Heart right ventricle (tissue), 16 donors: ENCODE measurements at regions not wholly inside any gene's neighbourhood (a gene's known extent, or its start where the extent isn't known, plus 50 kb on each side); places are given as distances from the start of the nearest gene placed in this dataset.

ENCODE experiments used
- ATAC-seq, 8 donors: fragments of 200-7000 bp; cut with Tn5 transposase; one replicate each; pipeline ENCODE4 v1.9.1; 2020; ENCODE audit warnings: mild to moderate bottlenecking in 8 of 8, moderate library complexity in 8 of 8, moderate number of reproducible peaks in 1 of 8
- DNase-seq, 2 donors: peaks; one replicate each; pipeline ENCODE4 v3.0.0-alpha.2; 2020
- H3K27ac ChIP-seq, 10 donors: fragments of 200-600 bp; sonication (generic) in 2 of 10; one replicate each; pipeline versions ENCODE4 v1.5.0 to v1.8.0; 2020 to 2022; ENCODE audit warnings: mild to moderate bottlenecking in 3 of 10
- H3K27me3 ChIP-seq, 7 donors: fragments of 200-600 bp; one replicate each; pipeline ENCODE4 v1.8.0; 2021 to 2022; ENCODE audit warnings: mild to moderate bottlenecking in 2 of 7
- H3K36me3 ChIP-seq, 9 donors: fragments of 200-600 bp; sonication (generic) in 1 of 9; one replicate each; pipeline versions ENCODE4 v1.5.0 to v1.8.0; 2020 to 2022; ENCODE audit warnings: mild to moderate bottlenecking in 2 of 9
- H3K4me1 ChIP-seq, 9 donors: fragments of 200-600 bp; sonication (generic) in 1 of 9; one replicate each; pipeline versions ENCODE4 v1.5.0 to v1.8.0; 2020 to 2022; ENCODE audit warnings: mild to moderate bottlenecking in 4 of 9
- H3K4me3 ChIP-seq, 10 donors: fragments of 200-600 bp; sonication (generic) in 2 of 10; one replicate each; pipeline versions ENCODE4 v1.5.0 to v1.8.0; 2020 to 2022; ENCODE audit warnings: mild to moderate bottlenecking in 7 of 10, moderate library complexity in 2 of 10
- H3K9me3 ChIP-seq, 11 donors: fragments of 200-600 bp in 10 of 11; sonication (generic) in 2 of 11; one replicate each; pipeline versions ENCODE4 v1.5.0 to v1.8.0; 2013 to 2022; ENCODE audit warnings: mild to moderate bottlenecking in 2 of 11, control low read depth in 1 of 11, moderate library complexity in 1 of 11
- WGBS, 2 donors: extraction: QIAGEN DNeasy Blood & Tissue Kit; methylation state at CpG; one replicate each; pipeline ENCODE4 v1.1.7; 2013; ENCODE audit warnings: inconsistent platforms in 1 of 2; 5-methylcytosine and 5-hydroxymethylcytosine counted together
- intact Hi-C, 10 donors: fragments of 100-400 bp; cut with DNase I; formaldehyde crosslinking; loops; one replicate each; pipeline versions ENCODE4 v1.11.1 to v1.14.2; 2022
- TF ChIP-seq, protein P1 (sequence below), 9 donors: fragments of 200-600 bp; sonication (generic) in 2 of 9; IDR thresholded peaks; one replicate each; pipeline versions ENCODE4 v1.5.0 to v1.8.0; 2021 to 2022; ENCODE audit warnings: antibody characterized with exemption in 9 of 9, mild to moderate bottlenecking in 5 of 9, moderate library complexity in 1 of 9
- donor health status: Arrhythmogenic right ventricular cardiomyopathy.
- donor health status: ischemic (EF 13 %, LVEDD 7.1; RV severe dilation, severe dysfunction).
- donor health status: healthy with polysubstance abuse.
- donor health status: DM: no; HTN: yes; CAD: no.
- donor health status: DM: no; HTN: no; CAD: no.
- donor health status: ischemic (EF 25% LVEDD 6.9; RV normal size, moderate dysfunction).
- donor health status: ischemic (EF 25% LVEDD 5.7; RV mildly dilated, moderate dysfunction).
- donor health status: healthy.
- donor health status: DM: yes; HTN: yes; CAD: no.
- donor health status: Ischemic cardiomyopathy.
- donor health status: ischemic (EF 35%, LVEDD 5.7; RV mildly dilated, moderate dysfunction).
- donor health status: nonischemic (EF 11% LVEDD 7.7; RV severe dilation, severe dysfunction).
- donor health status: DM: yes; HTN: yes; CAD: no.
- donor health status: PGD.
- donor health status: ischemic (EF 29% LVEDD 5.4; RV normal size, mild dysfunction).
- donor health status: nonischemic (EF 23%, LVEDD 6.1; RV moderate dilation, normal function).

DNA sequence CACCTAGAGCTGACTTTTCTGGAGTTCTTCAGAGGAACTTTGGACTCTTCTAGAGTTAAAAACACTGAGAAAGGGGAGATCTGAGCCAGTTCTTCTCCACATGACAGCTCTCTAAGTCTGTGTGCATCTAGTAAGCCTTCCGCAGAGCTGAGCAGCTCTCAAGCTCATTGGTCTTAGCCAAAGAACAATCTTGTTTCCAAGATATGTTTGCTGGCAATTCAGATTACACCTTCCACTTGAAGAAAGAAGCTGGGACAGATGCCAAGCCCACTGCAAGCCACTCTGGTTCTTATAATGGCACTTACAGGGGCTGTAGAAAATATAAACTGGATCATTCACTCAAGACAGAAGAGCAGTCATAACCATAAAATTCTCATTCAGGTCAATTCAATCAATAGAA is 134.1 kb upstream of the TOX3 start:
- WGBS, 2 donors, result 33 to 56% methylated on average over 1 of the region's 1 CpG
- H3K36me3 ChIP-seq, result no peaks in the 10 kb centered on the region
- no peak overlapping the region for H3K27ac ChIP-seq
- intact Hi-C loops, result no loop called here
- no peaks in the 10 kb centered on the region for H3K4me1 ChIP-seq
- H3K9me3 ChIP-seq, result peaks cover 0 to 17% (median 0%) of the 10 kb centered on the region in 11 donors
- ATAC-seq, result no peak
- DNase-seq, result no peak
- H3K4me3 ChIP-seq, result no peak overlapping the region
- H3K27me3 ChIP-seq, result peaks cover 0 to 1% (median 0%) of the 10 kb centered on the region in 7 donors
- TF ChIP-seq, protein P1, sequence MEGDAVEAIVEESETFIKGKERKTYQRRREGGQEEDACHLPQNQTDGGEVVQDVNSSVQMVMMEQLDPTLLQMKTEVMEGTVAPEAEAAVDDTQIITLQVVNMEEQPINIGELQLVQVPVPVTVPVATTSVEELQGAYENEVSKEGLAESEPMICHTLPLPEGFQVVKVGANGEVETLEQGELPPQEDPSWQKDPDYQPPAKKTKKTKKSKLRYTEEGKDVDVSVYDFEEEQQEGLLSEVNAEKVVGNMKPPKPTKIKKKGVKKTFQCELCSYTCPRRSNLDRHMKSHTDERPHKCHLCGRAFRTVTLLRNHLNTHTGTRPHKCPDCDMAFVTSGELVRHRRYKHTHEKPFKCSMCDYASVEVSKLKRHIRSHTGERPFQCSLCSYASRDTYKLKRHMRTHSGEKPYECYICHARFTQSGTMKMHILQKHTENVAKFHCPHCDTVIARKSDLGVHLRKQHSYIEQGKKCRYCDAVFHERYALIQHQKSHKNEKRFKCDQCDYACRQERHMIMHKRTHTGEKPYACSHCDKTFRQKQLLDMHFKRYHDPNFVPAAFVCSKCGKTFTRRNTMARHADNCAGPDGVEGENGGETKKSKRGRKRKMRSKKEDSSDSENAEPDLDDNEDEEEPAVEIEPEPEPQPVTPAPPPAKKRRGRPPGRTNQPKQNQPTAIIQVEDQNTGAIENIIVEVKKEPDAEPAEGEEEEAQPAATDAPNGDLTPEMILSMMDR (IDR thresholded peaks at IDR 0.05), result no peak

DNA sequence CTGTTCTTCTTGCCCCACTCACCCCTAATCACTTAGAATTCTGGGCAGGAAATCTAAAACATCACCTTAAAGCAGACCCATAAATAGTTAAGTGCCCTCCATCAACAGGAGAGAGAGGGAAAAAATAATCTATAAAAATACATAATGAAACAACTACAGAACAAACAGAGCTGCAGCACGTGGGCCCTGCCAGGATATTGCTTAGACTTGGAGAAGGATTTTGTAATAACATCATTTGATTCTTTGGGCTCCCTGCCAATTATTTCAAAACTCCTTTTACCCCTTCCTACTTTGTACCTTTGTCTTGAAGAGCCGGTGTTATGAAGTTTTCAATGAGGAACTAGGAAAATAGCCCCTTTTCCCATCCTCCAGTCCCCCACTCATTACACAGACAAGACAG is 130.6 kb upstream of the TOX3 start:
- Histone ChIP-seq H3K27ac (no peak overlapping the region), H3K4me1 (no peaks in the 10 kb centered on the region), H3K4me3 (no peak overlapping the region), H3K36me3 (no peaks in the 10 kb centered on the region), H3K9me3 (peaks cover 0 to 3% (median 0%) of the 10 kb centered on the region in 11 donors), H3K27me3 (peaks cover 0 to 3% (median 0%) of the 10 kb centered on the region in 7 donors)
- DNase-seq, result no peak
- intact Hi-C loops, result loop anchor here in 1 of 10 donors (10.0 kb wide), 1 partner anchor 63 kb away; no protein-coding TSS in a partner anchor
- TF ChIP-seq, protein P1 (IDR thresholded peaks at IDR 0.05), result no peak
- 52 to 62% methylated on average over 2 of the region's 2 CpGs for WGBS, 2 donors
- ATAC-seq, result no peak

DNA sequence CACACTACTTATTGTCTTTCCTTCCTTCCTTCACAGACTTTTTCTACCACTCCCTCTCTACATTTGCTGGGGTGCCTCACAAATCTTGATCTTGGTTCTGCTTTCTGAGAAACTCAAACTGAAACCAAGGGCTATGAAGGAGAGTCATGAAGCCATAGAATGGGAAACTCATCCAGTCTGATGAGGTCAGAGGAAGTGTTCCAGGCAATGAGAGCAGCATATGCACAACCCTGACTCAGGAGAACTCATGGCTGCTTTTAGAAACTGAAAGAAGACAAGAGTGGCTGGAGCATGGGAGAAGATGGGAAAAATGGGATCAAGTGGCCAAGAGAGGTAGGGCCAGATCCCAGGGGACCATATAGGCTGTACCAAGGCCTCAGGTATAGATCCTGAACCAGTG is 130.0 kb upstream of the TOX3 start:
- Histone ChIP-seq H3K36me3 (no peaks in the 10 kb centered on the region), H3K27me3 (peaks cover 0 to 3% (median 0%) of the 10 kb centered on the region in 7 donors), H3K27ac (no peak overlapping the region), H3K4me3 (no peak overlapping the region), H3K9me3 (peaks cover 0 to 3% (median 0%) of the 10 kb centered on the region in 11 donors), H3K4me1 (no peaks in the 10 kb centered on the region)
- no peak for DNase-seq
- ATAC-seq, result no peak
- TF ChIP-seq, protein P1 (IDR thresholded peaks at IDR 0.05), result no peak
- intact Hi-C loops, result loop anchor here in 1 of 10 donors (10.0 kb wide), 1 partner anchor 62 kb away; no protein-coding TSS in a partner anchor

DNA sequence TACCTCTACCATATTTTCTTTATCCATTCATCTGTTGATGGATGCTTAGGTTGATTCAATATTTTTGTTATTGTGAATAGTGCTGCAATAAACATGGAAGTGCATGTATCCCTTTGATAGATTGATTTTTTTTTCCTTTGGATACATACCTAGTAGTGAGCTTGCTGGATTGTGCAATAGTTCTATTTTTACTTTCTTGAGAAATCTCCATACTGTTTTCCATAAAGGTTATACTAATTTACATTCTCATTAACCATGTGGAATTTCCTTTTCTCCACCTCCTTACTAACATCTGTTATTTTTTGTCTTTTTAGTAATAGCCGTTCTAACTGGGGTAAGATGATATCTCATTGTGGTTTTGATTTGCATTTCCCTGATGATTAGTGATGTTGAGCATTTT is 124.6 kb upstream of the TOX3 start:
- Histone ChIP-seq H3K27ac (no peak overlapping the region), H3K9me3 (peaks cover 0 to 2% (median 0%) of the 10 kb centered on the region in 11 donors), H3K4me1 (no peaks in the 10 kb centered on the region), H3K36me3 (no peaks in the 10 kb centered on the region), H3K27me3 (peaks cover 0 to 3% (median 0%) of the 10 kb centered on the region in 7 donors), H3K4me3 (no peak overlapping the region)
- DNase-seq, result no peak
- ATAC-seq, result no peak
- intact Hi-C loops, result loop anchor here in 1 of 10 donors (10.0 kb wide), 1 partner anchor 57 kb away; no protein-coding TSS in a partner anchor
- 47 to 50% methylated on average over 1 of the region's 1 CpG for WGBS, 2 donors
- TF ChIP-seq, protein P1 (IDR thresholded peaks at IDR 0.05), result no peak
